ENCODE measurements at regions not wholly inside any gene's neighbourhood (a gene's known extent, or its start where the extent isn't known, plus 50 kb on each side); places are given as distances from the start of the nearest gene placed in this dataset.

GRCh38 chr5:53313145-53313544 lies 167.3 kb upstream of the FST start:
- H3K4me3 ChIP-seq: no peak overlapping the region
- H3K9me3 ChIP-seq: peaks cover 0 to 17% (median 7%) of the 10 kb centered on the region in 12 donors
- H3K27me3 ChIP-seq: no peaks in the 10 kb centered on the region
- 83 to 93% (median 88%) methylated on average over 2 of the region's 2 CpGs for WGBS, 4 donors
- no peak overlapping the region for H3K27ac ChIP-seq
- H3K36me3 ChIP-seq: no peaks in the 10 kb centered on the region
- TF ChIP-seq POLR2A (IDR thresholded peaks at IDR 0.05) (no peak), CTCF (IDR thresholded peaks at IDR 0.05) (no peak)
- intact Hi-C loops (cut with DNase I): no loop called here
- ATAC-seq (no peak), DNase-seq (no peak)
- H3K4me1 ChIP-seq: no peaks in the 10 kb centered on the region

- H3K27me3 ChIP-seq: no peaks in the 10 kb centered on the region
- H3K9me3 ChIP-seq: peaks cover 0 to 13% (median 4%) of the 10 kb centered on the region in 12 donors
- no peak overlapping the region for H3K4me3 ChIP-seq
- no peaks in the 10 kb centered on the region for H3K36me3 ChIP-seq
- intact Hi-C loops (cut with DNase I): no loop called here
- TF ChIP-seq CTCF (IDR thresholded peaks at IDR 0.05) (no peak), POLR2A (IDR thresholded peaks at IDR 0.05) (no peak)
- no peak overlapping the region for H3K27ac ChIP-seq
- DNase-seq (no peak), ATAC-seq (no peak)
- no peaks in the 10 kb centered on the region for H3K4me1 ChIP-seq
- WGBS, 4 donors: 52 to 56% (median 55%) methylated on average over 2 of the region's 2 CpGs
Measured at GRCh38 chr5:53318303-53318702, 162.1 kb upstream of the FST start.

GRCh38 chr5:53319315-53319714 lies 161.1 kb upstream of the FST start:
- Histone ChIP-seq H3K4me3 (no peak overlapping the region), H3K27ac (no peak overlapping the region), H3K36me3 (no peaks in the 10 kb centered on the region), H3K27me3 (no peaks in the 10 kb centered on the region), H3K4me1 (no peaks in the 10 kb centered on the region), H3K9me3 (peaks cover 0 to 13% (median 4%) of the 10 kb centered on the region in 12 donors)
- 74 to 85% (median 84%) methylated on average over 5 of the region's 5 CpGs for WGBS, 4 donors
- TF ChIP-seq POLR2A (IDR thresholded peaks at IDR 0.05) (no peak), CTCF (IDR thresholded peaks at IDR 0.05) (no peak)
- ATAC-seq (no peak), DNase-seq (no peak)
- intact Hi-C loops (cut with DNase I): no loop called here

- no peaks in the 10 kb centered on the region for H3K27me3 ChIP-seq
- peaks cover 0 to 2% (median 0%) of the 10 kb centered on the region in 12 donors for H3K4me1 ChIP-seq
- H3K27ac ChIP-seq: no peak overlapping the region
- 79 to 87% (median 84%) methylated on average over 1 of the region's 1 CpG for WGBS, 4 donors
- no peak overlapping the region for H3K4me3 ChIP-seq
- H3K36me3 ChIP-seq: no peaks in the 10 kb centered on the region
- peaks cover 0 to 5% (median under 1%) of the 10 kb centered on the region in 12 donors for H3K9me3 ChIP-seq
- TF ChIP-seq POLR2A (IDR thresholded peaks at IDR 0.05) (no peak), CTCF (IDR thresholded peaks at IDR 0.05) (no peak)
- no peak for DNase-seq
- no peak for ATAC-seq
- intact Hi-C loops (cut with DNase I): no loop called here
Measured at GRCh38 chr5:53321073-53321472, 159.4 kb upstream of the FST start.

Measured in heart left ventricle (tissue), 16 donors.